ENCODE measurements at regions not wholly inside any gene's neighbourhood (a gene's known extent, or its start where the extent isn't known, plus 50 kb on each side); places are given as distances from the start of the nearest gene placed in this dataset.

DNA sequence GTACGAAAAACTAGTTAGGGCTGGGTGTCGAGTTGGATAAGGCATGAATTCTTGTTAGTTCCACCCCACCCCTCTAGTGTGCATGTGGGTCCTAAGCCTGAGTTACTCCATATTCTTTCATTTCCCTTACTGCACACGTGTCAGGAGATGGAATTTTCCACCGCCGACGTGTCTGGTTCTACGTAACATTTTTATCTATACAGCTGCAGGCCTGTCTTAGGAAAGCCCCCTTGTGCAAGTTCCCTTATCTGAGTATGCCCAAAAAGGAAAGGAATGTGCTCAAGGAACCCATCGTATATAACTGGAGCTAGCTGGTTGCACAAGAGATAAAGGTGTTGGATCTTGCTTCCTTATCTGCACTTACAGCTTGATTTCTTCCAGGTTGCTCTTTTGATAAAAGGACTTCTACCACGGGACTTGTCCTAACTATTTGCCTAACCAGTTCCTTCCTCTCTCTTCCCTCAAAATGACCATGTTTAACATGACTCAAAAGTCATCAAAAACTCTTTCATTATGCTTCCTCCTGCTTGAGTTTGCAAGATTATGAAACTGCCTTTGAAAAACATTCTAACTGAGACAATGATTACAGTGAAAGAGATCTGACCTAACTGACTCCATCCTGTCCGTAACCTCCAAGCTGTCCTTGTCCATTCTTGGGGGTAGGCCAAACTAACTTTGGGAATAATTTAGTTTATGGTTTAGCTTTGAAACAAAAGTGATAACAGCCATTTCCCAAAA lies 181.4 kb downstream of the AKR1D1 start:
- DNase-seq (ENCODE audit: low spot score), result no peak

DNA sequence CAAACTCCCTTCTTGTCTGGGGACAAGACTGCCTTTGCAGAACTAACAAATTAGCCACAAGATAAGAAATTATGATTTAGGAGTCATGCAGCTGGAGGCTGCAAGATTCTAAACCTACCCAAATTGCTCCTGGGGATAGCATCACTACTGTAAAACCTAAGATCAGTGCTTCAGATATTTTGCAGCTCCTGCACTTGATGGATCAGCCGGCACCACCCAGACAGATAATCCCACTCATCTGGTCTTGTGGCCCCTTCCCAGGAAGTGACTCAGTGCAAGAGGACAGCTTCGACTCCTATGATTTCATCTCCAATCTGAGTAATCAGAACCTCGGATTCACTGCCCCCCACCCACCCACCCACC lies 181.9 kb downstream of the AKR1D1 start:
- DNase-seq (ENCODE audit: low spot score), result no peak

DNA sequence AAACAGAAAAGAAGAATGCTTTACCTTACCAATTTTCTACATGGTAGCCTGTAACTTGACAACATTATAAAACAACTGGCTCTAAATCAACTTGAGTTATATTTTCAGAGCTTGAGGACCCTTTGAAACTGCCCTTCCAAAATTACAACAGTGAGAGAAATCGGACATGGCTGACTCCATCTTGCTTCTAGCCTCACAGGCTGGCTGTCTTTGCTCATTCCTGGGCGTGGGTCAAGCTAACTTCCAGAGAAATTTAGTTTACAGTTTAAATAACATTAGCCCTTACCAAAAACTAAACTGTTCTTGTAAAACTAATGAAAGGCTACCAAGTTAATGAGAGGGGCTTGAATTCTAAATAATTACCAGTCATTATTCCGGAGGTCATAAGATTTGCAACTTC lies 183.4 kb downstream of the AKR1D1 start:
- no peak for DNase-seq (ENCODE audit: low spot score)

DNA sequence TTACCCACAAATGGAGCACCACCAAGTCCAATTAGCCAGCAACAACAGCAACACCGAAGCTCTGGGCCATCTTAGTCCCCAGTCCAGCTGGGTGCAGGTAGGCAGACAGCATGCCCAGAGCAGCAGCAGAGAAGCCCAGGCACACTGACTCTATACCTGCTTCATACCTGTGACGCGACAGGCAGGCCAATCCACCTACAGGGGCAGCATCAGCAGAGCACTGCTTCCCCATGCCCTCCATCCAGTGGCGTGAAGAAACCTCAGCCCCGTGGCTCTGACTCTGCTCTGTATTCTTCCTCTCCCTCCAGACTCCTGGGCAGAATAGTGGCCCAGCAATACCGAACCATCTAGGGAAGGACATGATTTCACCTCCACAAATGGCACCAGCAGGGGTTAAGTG lies 191.7 kb downstream of the AKR1D1 start:
- no peak for DNase-seq (ENCODE audit: low spot score)

DNA sequence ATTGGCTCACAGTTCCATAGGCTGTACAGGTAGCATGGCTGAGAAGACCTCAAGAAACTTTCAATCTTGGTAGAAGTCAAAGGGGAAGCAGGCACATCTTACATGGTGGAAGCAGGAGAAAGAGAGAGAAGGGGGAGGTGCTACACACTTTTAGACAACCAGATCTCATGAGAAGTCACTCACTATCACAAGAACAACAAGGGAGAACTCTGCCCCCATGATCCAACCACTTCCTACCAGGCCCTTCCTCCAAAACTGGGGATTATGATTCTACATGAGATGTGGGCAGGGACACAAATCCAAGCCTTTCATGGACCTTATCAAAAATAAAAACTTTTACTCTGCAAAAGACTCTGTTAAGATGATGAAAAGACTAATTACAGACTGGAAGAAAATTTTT lies 183.2 kb upstream of the TRIM24 start:
- DNase-seq (ENCODE audit: low spot score), result no peak

DNA sequence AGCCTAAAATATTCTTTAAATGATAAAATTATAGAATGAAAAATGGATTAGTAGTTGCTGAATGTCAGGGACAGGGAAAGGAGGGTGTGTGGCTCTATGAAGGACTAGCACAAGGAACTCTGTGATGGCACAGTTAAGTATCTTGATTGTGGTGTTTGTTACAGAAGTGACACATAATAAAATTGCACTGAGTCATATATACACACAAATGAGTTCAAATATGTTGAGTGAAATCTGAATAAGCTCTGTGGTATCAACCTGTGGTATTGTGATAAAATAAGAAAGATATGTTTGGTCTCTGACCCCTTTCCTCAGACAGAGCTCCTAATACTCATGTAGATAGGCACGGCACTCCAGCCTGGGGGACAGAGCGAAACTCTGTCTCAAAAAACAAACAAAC lies 181.5 kb upstream of the TRIM24 start:
- no peak for DNase-seq (ENCODE audit: low spot score)

DNA sequence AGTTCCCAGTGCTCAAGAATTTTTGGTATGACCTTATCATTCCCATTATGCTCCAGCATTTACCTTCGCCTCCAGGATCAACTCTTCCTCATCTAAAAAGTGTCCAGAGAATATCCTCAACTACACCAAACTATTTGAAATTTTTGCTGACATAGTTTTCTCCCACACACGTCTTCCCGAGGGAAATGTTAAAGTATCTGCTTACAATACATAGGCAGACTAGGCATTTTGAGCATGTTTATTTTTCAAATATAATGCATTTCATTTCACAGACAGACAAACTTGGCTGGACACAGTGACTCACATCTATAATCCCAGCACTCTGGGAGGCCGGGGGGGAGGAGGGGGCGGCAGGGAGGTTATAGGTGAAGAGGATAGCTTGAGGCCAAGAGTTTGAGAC lies 177.1 kb upstream of the TRIM24 start:
- DNase-seq (ENCODE audit: low spot score), result no peak

DNA sequence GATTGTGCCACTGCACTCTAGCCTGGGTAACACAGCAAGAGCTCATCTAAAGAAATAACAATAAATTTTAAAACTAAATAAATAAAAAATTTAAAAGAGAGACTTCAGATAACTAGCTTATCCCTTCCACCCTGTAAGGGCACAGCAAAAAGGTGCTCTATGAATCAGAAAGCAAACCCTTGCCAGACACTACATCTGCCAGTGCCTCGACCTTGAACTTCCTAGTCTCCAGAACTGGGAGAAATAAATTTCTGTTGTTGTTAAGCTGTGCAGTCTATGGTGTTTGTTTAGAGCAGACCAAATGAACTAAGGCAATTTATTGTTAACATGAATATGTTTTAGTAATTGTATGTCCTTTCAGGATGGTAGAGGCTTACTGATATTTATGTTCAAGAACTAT lies 174.9 kb upstream of the TRIM24 start:
- no peak for DNase-seq (ENCODE audit: low spot score)

DNA sequence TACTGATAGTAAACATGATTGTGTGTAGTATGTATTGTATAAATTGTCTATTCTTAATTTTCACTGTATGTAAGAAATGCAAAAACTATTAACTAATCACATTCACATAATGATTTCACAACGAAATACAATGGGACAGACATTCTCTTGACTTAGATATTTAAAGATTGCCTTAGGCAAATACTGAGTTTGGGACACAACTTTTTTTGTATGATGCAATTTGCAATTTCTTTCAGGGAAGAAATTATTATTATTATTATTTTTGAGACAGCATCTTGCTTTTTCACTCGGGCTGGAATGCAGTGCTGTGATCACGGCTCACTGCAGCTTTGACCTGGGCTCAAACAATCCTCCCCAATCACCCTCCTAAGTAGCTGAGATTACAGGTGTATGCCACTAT lies 173.2 kb upstream of the TRIM24 start:
- DNase-seq (ENCODE audit: low spot score), result no peak

DNA sequence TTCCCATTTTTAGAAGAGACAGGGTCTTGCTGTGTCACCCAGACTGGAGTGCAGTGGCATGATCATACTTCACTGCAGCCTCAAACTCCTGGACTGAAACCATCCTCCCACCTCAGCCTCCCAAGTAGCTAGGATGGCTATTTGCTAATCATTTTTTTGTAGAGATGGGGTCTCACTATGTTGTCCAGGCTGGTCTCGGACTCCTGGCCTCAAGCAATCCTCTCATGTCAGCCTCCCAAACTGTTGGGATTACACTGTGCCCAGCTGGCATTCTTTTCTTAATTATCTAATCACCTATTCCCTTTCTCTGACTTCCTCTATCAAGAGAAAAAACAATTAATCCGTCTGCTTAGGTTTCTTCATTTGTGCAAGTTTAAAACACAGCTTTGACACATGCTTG lies 172.5 kb upstream of the TRIM24 start:
- DNase-seq (ENCODE audit: low spot score), result no peak

DNA sequence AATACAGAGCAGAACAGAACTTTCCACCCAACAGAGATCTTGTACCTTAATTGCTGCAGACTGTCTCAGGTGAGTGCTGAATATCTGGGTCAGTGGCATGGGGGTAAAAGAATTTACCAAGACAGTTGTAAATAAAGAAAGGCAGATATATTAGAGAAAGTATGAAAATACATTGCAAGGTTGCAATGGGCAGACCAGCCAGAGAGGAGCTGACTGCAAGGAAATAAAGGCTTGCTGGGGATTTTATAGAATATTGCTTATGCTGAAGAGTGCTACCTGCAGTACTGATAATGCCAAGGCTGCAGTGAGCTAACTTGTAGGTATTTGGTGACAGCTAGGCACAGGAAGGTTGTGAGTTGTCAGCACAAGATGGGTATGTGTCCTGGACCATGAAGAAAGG lies 171.0 kb upstream of the TRIM24 start:
- DNase-seq (ENCODE audit: low spot score), result no peak

DNA sequence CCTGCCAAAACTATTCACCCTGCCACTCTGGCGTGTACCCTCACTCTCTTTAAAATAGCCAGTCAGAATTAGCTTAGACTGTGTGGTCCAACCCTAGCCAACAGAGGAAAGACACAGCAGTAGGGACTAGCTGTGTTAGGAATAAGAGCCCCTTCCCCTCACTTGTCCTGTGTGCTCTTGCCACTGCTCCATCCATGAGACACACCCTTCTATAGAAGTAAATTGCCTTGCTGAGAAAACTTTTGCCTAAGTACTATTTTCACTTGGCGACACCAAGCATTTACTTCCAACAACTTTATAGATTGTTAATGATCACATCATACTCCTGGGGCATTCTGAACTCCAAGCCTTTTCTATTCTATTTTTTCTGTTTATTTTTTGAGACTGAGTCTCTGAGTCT lies 170.2 kb upstream of the TRIM24 start:
- DNase-seq (ENCODE audit: low spot score), result no peak

DNA sequence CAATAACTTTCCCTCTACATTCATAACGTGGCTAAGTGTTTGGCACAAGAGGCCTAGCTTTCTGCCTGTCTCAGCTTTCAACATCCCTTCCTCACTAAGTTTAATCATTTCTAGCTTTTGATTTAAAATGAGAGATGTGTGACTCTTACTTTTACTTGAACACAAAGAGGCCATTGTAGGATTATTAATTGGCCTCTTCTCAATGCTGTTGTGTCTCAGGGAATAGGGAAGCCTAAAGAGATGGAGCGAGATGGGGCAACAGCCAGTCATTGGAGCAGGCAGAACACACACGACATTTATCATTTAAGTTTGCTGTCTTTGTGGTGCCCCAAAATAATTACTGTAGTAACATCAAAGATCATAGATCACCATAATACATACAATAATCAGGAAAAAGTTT lies 167.1 kb upstream of the TRIM24 start:
- no peak for DNase-seq (ENCODE audit: low spot score)

DNA sequence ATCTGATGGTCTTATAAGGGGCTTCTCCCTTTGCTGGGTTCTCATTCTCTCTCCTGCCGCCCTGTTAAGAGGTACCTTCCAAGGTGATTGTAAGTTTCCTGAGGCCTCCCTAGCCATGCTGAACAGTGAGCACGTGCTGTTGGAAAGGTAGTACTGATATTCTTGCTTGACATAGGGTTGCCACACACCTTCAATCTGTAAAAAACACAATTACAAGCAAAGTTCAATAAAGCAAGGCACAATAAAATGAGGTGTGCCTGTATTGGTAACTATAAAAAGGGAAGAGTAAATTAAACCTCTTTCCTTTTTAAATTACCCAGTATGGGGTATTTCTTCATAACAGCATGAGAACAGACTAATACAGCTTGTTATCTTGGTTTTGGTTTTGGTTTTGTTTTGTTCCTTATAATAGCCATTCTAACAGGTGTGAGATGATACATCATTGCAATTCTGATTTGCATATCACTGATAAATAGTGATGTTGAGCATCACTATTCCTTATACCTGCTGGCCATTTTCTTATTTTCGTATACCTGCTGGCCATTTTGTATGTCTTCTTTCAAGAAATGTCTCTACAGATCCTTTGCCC lies 164.9 kb upstream of the TRIM24 start:
- no peak for DNase-seq (ENCODE audit: low spot score)

DNA sequence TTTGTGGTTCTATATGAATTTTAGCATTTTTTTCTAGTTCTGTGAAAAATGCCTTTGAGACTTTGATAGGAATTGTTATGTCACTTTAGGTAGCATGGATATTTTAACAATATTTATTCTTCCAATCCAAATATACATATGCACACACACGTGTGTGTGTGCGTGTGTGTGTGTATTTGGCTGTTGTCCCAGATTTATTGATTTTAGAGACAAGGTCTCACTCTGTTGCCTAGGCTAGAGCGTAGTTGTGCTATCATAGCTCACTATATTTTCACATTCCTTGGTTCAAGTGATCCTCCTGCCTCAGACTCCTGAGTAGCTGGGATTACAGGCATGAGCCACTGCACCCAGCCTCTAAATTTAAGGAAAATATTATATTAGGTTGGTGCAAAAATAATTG lies 162.5 kb upstream of the TRIM24 start:
- DNase-seq (ENCODE audit: low spot score), result no peak

DNA sequence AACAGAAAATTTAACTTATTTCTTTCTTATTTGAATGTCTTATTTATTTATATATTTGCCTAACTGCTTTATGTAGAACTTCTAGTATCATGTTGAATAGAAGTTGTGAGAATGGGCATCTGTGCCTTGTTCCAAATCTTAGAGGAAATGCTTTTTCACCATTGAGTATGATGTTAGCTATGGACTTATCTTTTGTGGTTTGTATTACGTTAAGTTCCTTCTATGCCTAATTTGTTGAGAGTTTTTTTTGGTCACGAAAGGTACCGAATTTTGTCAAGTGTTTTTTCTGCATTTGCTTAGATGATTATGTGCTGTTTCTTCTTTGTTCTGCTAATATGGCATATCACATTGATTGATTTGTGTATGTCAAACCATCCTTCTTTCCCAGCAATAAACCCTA lies 161.0 kb upstream of the TRIM24 start:
- DNase-seq (ENCODE audit: low spot score), result no peak

DNA sequence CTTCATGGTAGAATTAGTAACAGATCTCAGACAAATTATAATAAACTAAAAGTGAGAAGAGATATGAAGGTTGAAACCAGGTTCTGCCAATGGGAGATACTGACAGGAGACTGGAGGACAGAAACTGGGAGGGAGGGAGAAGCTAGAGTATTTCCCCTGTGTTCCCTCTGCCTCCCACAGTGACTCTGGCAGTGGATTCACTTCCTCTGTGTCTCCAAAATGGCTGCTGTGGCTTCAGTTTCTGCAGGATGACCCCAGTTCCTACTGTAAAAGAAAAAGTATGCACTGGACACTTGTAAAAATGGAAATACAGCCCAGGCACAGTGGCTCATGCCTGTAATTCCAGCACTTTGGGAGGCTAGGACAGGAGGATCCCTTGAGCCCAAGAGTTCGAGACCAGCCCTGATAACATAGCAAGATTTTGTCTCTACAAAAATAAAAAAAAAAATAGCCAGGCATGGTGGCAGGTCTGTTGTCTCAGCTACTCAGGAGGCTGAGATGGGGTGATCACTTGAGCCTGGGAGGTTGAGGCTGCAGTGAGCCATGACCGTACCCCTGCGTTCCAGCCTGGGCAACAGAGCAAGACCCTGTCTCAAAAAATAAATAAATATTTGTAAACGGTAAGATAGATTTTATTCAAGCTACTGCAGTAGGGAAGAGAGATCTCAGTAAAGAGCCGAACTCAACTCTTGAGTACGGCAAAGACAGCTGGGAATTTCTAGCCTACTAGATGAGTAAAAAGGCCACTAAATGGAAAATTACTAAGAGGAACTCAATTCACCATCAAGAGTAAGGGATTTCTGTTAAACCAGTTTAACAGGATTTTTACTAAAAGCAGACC lies 156.6 kb upstream of the TRIM24 start:
- DNase-seq (ENCODE audit: low spot score), result no peak

DNA sequence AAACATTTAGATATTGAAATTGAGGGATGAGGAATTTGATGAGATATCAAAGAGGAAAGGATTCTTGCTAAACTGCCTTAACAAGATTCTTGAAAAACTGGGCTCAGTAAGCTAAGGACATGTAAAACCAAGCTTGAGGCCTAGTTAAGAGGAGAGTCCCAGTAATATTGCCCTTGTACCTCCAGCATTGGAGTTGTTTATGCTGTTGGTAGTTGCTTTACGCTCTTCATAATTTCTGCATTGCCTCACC lies 156.1 kb upstream of the TRIM24 start:
- no peak for DNase-seq (ENCODE audit: low spot score)

DNA sequence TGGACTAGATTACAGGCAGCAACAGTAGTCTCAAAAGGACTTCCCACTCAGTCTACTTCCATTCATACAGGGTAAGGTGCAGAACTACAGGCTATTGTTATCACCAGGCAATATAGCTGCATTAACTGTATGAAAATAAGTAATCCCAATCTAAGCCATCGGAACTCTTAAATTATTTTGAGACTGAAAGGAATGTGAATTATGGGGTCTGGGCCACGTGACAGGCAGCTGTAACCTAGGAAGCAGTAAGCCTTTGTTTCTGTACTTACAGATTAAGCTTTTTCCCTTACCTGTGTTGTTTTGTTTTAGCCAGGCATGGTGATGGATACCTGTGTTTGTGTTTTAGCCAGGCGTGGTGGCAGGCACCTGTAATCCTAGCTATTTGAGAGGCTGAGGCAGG lies 152.4 kb upstream of the TRIM24 start:
- no peak for DNase-seq (ENCODE audit: low spot score)

DNA sequence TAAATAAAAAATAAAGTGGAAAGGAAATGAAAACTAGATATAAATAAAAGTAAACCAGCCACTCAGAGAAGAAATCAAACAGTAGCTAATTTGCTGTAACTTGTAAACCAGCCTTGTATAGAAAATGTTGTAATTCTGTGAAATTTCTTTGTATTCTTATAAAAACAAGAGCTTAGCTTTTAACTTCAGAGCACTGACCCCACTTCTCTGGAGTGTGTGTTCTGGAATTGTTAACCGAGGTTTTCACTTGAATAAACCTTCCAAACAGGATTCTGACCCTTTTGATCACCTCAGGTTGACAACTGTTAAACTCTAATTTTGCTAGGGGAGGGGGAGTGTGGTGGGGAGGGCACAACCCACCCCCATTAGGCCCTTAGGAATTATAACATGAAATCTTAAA lies 151.9 kb upstream of the TRIM24 start:
- DNase-seq (ENCODE audit: low spot score), result no peak

DNA sequence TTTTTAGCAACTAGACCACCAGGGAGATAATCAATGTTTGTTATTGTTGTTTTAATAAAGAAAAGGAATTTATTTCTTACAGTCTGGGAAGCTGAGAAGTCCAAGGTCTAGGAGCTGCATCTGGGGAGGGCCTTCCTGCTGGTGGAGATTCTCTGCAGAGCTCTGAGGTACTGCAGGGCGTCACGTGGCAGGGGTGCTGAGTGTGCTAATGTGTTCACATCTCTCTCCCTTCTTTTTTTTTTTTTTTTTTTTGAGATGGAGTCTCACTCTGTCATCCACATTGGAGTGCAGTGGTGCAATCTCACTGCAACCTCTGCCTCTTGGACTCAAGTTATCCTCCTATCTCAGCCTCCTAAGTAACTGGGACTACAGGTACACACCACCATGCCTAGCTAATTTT lies 150.9 kb upstream of the TRIM24 start:
- no peak for DNase-seq (ENCODE audit: low spot score)

DNA sequence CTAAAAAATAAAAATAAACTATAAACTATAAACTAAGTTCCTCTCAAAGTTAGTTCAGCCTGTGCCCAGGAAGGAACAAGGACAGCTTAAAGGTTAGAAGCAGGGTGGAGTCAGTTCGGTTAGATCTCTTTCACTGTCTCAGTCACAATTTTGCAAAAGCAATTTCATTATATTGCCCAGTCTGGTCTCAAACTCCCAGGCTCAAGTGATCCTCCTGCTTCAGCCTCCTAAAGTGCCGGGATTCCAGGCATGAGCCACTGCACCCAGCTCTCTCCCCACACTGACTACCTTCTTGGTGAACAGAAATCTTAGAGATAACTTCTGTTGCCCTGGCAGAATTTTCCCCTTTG lies 146.3 kb upstream of the TRIM24 start:
- DNase-seq (ENCODE audit: low spot score), result no peak

DNA sequence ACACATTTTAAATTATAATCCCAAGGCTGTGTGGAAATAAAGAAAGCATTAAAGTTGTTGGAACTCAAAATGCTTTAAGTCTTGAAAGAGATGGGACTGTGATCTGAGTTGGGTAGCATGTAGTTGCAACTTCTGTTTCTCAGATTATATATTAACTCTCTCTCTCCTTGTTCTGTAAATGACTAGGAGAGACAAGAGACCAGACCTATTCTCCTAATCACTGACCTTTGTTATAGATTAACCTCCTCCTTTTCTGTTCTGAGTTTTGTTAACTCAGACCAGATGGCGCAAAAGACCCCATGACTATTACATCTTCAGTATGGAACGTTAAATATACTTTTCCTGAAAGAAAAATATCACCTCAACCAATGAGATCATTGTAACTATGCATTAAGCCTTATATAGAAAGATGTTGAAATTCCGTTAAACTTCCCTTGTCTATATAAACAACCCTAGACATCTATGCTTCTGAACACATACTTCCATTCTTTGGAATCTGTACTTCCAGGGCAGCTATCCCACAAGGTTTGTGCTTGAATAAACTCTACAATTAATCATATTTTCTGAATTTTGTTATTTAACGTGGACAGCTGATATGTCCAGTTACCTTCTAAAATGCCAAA lies 143.5 kb upstream of the TRIM24 start:
- DNase-seq (ENCODE audit: low spot score), result no peak

Data from AG08396 (cell line).